GM23338 (cell line): ENCODE measurements at regions not wholly inside any gene's neighbourhood (a gene's known extent, or its start where the extent isn't known, plus 50 kb on each side); places are given as distances from the start of the nearest gene placed in this dataset.

Experiments
- ZNF462 ChIP-seq: fragments of 250-450 bp; sonication (Bioruptor Pico); IDR thresholded peaks from 2 replicates; pipeline ENCODE4 v1.5.0; 2020; ENCODE audit warnings: mild to moderate bottlenecking, moderate library complexity

GRCh38 chr19:46551164-46551563 lies 50.0 kb upstream of the CALM3 start (continued):
- no peak for TF ChIP-seq ZNF462
